ENCODE measurements at regions not wholly inside any gene's neighbourhood (a gene's known extent, or its start where the extent isn't known, plus 50 kb on each side); places are given as distances from the start of the nearest gene placed in this dataset.

DNA sequence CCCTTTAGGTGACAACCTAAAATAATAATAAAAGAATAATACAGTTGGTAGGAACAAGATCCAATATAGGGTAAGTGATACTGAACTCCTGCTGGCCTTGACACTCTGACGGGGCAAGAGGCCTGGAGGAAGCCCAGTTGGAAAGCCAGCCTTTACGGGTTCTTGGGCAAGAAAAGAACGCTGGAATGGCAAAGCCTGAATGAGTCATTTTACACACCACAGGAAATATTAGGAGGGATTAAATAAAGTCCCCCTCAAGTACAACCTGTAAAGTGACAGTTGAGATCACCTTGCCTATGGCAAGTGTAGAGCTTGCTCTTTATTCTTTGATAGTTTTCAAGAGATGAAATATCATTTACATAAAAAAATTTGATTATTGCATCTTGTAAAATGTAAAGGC lies 244.5 kb upstream of the TLL1 start:
- no peak for ATAC-seq
- Histone ChIP-seq H3K4me3 (no peak overlapping the region), H3K4me1 (no peaks in the 10 kb centered on the region), H3K9me3 (no peaks in the 10 kb centered on the region), H3K27ac (no peak overlapping the region), H3K36me3 (no peaks in the 10 kb centered on the region), H3K27me3 (no peaks in the 10 kb centered on the region)
- no peak for DNase-seq
- WGBS, 2 donors: 92 to 93% methylated on average over 3 of the region's 3 CpGs
- no peak for FAIRE-seq
- TF ChIP-seq, protein P1, sequence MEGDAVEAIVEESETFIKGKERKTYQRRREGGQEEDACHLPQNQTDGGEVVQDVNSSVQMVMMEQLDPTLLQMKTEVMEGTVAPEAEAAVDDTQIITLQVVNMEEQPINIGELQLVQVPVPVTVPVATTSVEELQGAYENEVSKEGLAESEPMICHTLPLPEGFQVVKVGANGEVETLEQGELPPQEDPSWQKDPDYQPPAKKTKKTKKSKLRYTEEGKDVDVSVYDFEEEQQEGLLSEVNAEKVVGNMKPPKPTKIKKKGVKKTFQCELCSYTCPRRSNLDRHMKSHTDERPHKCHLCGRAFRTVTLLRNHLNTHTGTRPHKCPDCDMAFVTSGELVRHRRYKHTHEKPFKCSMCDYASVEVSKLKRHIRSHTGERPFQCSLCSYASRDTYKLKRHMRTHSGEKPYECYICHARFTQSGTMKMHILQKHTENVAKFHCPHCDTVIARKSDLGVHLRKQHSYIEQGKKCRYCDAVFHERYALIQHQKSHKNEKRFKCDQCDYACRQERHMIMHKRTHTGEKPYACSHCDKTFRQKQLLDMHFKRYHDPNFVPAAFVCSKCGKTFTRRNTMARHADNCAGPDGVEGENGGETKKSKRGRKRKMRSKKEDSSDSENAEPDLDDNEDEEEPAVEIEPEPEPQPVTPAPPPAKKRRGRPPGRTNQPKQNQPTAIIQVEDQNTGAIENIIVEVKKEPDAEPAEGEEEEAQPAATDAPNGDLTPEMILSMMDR (IDR thresholded peaks at IDR 0.05): no peak
- intact Hi-C loops (cut with DNase I): no loop called here

DNA sequence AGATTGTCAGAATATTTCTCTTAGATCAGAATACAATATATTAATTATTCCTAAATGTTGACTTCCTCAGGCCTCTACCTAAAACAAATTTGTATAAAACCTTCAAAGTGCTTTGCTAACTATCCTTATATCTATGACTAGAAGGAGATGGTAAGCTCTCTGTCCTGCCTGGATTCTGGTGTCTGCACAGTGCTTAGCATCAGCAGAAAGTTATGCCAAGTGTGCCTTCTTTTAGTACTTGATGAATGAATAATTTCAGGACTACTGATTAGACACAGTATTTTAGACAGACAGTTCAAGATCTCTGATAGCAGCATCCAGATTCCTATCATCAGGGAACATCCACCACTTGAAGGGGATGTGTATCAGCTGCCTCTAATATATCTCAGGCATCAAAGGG lies 242.4 kb upstream of the TLL1 start:
- TF ChIP-seq, protein P1 (IDR thresholded peaks at IDR 0.05): no peak
- Histone ChIP-seq H3K27me3 (no peaks in the 10 kb centered on the region), H3K4me1 (no peaks in the 10 kb centered on the region), H3K9me3 (no peaks in the 10 kb centered on the region), H3K27ac (no peak overlapping the region), H3K36me3 (no peaks in the 10 kb centered on the region), H3K4me3 (no peak overlapping the region)
- intact Hi-C loops (cut with DNase I): no loop called here
- FAIRE-seq: no peak
- DNase-seq: no peak
- no peak for ATAC-seq

DNA sequence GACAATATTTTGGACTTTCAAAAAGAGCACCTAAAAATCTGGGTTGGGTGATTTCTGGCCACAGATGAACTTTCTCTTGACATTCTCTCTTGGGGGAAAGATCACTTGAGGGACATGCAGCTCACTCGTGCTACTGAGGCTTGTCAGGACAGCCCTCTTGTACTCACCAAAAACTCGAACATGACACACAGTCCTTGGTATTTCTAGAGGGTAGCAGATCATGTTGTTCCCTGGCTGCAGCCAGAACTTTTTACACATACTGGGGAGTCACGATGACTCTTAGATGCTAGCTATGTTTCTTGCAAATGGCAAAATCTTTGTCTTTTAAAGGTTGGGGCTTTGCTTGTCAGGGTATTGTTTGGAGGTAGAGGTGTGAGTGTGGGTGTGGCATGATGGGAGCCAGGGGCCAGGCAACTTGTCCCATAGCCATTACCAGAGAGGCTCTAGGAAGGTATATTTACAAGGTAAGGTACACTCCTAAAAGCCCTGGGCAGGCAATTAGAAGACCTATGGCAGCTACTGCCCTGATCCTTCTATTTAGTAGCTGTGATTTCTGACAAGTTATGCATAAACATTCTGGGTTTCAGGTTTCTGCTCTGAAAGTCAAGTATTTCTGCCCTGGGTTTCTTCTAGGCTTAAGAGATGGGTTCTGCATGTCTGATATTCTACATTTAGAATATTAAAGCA lies 241.7 kb upstream of the TLL1 start:
- 86 to 91% methylated on average over 3 of the region's 3 CpGs for WGBS, 2 donors
- no peaks in the 10 kb centered on the region for H3K27me3 ChIP-seq
- TF ChIP-seq, protein P1 (IDR thresholded peaks at IDR 0.05): no peak
- no peak overlapping the region for H3K4me3 ChIP-seq
- intact Hi-C loops (cut with DNase I): no loop called here
- no peak for FAIRE-seq
- H3K36me3 ChIP-seq: no peaks in the 10 kb centered on the region
- H3K4me1 ChIP-seq: no peaks in the 10 kb centered on the region
- ATAC-seq: no peak
- H3K9me3 ChIP-seq: no peaks in the 10 kb centered on the region
- no peak for DNase-seq
- no peak overlapping the region for H3K27ac ChIP-seq

DNA sequence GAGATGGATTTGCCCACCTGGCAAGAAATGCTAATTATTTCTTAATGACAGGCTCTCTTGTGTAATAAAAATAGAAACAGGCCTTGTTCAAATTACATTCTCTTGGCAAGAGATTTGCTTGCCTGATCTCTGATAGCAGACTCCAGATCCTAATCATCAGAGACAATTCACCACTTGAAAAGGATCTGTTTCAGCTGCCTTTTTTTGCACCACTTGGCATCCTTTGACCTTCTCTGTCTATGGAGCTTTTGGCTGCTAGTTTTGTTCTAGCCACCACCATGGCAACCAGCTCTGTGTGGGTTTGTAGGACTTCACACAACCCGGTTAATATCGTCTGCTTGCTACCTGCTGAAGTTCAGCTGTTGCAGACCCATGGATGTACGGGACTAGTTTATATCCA lies 241.1 kb upstream of the TLL1 start:
- ATAC-seq (no peak), DNase-seq (no peak), FAIRE-seq (no peak)
- H3K4me3 ChIP-seq: no peak overlapping the region
- TF ChIP-seq, protein P1 (IDR thresholded peaks at IDR 0.05): no peak
- intact Hi-C loops (cut with DNase I): no loop called here
- H3K4me1 ChIP-seq: no peaks in the 10 kb centered on the region
- no peaks in the 10 kb centered on the region for H3K36me3 ChIP-seq
- 81 to 85% methylated on average over 3 of the region's 3 CpGs for WGBS, 2 donors
- no peaks in the 10 kb centered on the region for H3K27me3 ChIP-seq
- H3K9me3 ChIP-seq: no peaks in the 10 kb centered on the region
- H3K27ac ChIP-seq: no peak overlapping the region

DNA sequence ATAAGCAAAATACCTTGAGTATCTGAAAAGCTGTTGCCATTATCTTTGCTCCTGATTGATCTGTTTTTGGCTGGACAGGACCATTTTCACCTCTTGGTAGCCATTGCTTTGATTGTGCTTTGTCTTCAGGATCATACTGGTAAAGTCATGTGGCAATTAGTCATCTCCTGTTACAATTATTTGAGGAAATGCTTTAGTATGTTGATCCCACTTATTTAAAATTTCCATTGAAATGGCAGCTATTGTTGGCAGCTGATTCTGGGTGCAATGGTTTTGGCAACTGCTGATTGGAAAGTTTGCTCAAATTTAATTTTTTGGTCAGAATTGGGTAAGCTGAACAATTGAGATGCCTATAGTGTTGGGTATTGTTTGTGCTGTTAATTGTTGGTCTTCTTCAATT lies 238.3 kb upstream of the TLL1 start:
- Histone ChIP-seq H3K27me3 (no peaks in the 10 kb centered on the region), H3K9me3 (no peaks in the 10 kb centered on the region), H3K4me1 (no peaks in the 10 kb centered on the region), H3K4me3 (no peak overlapping the region), H3K27ac (no peak overlapping the region), H3K36me3 (no peaks in the 10 kb centered on the region)
- intact Hi-C loops (cut with DNase I): no loop called here
- DNase-seq (no peak), FAIRE-seq (no peak), ATAC-seq (no peak)
- TF ChIP-seq, protein P1 (IDR thresholded peaks at IDR 0.05): no peak

Measured in pancreas (tissue), 10 donors.